IMR-90 (cell line): ENCODE measurements at regions not wholly inside any gene's neighbourhood (a gene's known extent, or its start where the extent isn't known, plus 50 kb on each side); places are given as distances from the start of the nearest gene placed in this dataset.

Experiments
- BHLHE40 ChIP-seq: fragments of 150-350 bp; IDR thresholded peaks from 2 replicates; pipeline ENCODE4 v1.6.1; 2016; ENCODE audit warnings: mild to moderate bottlenecking, low read depth, low read length
- CEBPB ChIP-seq: IDR thresholded peaks from 2 replicates; pipeline ENCODE4 v1.6.1; 2012; ENCODE audit warnings: low read depth, low read length, improper control_type of control experiment
- CHD1 ChIP-seq: IDR thresholded peaks from 2 replicates; pipeline ENCODE4 v1.6.1; 2012; ENCODE audit warnings: low read depth, low read length, improper control_type of control experiment
- FOS ChIP-seq: fragments of 150-350 bp; IDR thresholded peaks from 2 replicates; pipeline ENCODE4 v1.6.1; 2016; ENCODE audit warnings: low read depth, low read length
- MAFK ChIP-seq: IDR thresholded peaks from 2 replicates; pipeline ENCODE4 v1.6.1; 2012; ENCODE audit warnings: low read depth, low read length, improper control_type of control experiment
- NFE2L2 ChIP-seq: fragments of 150-350 bp; IDR thresholded peaks from 2 replicates; pipeline ENCODE4 v1.6.1; 2016; ENCODE audit warnings: low read depth, mild to moderate bottlenecking, low read length
- POLR2A ChIP-seq: IDR thresholded peaks from 2 replicates; pipeline ENCODE4 v1.6.1; 2012; ENCODE audit warnings: mild to moderate bottlenecking, low read depth, low read length
- RAD21 ChIP-seq: IDR thresholded peaks from 2 replicates; pipeline ENCODE4 v1.6.1; 2012; ENCODE audit warnings: low read length, improper control_type of control experiment
- RCOR1 ChIP-seq: IDR thresholded peaks from 2 replicates; pipeline ENCODE4 v1.6.1; 2012; ENCODE audit warnings: mild to moderate bottlenecking, low read length, improper control_type of control experiment; ENCODE audit not compliant: insufficient replicate concordance
- RFX5 ChIP-seq: IDR thresholded peaks from 2 replicates; pipeline ENCODE4 v1.8.0; 2012; ENCODE audit warnings: low read depth, mild to moderate bottlenecking, low read length, moderate library complexity
- SMC3 ChIP-seq: fragments of 150-350 bp; IDR thresholded peaks from 2 replicates; pipeline ENCODE4 v1.6.1; 2016; ENCODE audit warnings: low read depth, mild to moderate bottlenecking, antibody characterized with exemption, low read length, moderate library complexity
- TF ChIP-seq, protein P1 (sequence below): conservative IDR thresholded peaks from 2 replicates; pipeline ENCODE4 v1.5.1; 2012; ENCODE audit warnings: mild to moderate bottlenecking, low read depth, low read length, improper control_type of control experiment
- TF ChIP-seq, protein P2 (sequence below): fragments of 150-350 bp; IDR thresholded peaks from 2 replicates; pipeline ENCODE4 v1.6.1; 2017; ENCODE audit warnings: mild to moderate bottlenecking, antibody characterized with exemption, low read length, low read depth
- TF ChIP-seq, protein P3 (sequence below): fragments of 150-350 bp; IDR thresholded peaks from 2 replicates; pipeline ENCODE4 v1.6.1; 2016; ENCODE audit warnings: low read depth, mild to moderate bottlenecking, low read length, moderate library complexity, borderline replicate concordance

DNA sequence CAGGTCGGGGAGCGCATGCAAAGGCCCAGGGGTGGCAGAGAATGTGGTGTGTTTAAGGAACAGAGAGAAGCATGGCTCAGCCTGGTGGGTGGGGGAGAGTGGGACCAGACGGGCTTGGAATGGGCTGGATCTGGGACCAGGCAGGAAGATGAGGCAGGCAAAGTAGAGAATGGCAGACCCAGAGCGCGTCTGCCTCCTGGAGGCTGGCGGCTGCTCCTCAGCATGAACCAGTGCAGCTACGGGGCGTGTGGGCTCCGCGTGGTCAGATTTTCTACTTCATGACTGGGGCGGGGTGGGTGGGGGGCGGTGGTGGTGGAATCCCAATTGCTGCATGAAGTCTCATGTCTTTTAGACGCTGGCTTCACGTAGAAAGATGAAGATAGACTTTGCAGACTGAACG lies 135.6 kb downstream of the TFAP2C start:
- TF ChIP-seq SMC3 (no peak), FOS (no peak), POLR2A (no peak), RCOR1 (no peak), NFE2L2 (no peak), RAD21 (no peak), BHLHE40 (no peak), CHD1 (no peak), MAFK (no peak), RFX5 (no peak), CEBPB (no peak)
- TF ChIP-seq, protein P1, sequence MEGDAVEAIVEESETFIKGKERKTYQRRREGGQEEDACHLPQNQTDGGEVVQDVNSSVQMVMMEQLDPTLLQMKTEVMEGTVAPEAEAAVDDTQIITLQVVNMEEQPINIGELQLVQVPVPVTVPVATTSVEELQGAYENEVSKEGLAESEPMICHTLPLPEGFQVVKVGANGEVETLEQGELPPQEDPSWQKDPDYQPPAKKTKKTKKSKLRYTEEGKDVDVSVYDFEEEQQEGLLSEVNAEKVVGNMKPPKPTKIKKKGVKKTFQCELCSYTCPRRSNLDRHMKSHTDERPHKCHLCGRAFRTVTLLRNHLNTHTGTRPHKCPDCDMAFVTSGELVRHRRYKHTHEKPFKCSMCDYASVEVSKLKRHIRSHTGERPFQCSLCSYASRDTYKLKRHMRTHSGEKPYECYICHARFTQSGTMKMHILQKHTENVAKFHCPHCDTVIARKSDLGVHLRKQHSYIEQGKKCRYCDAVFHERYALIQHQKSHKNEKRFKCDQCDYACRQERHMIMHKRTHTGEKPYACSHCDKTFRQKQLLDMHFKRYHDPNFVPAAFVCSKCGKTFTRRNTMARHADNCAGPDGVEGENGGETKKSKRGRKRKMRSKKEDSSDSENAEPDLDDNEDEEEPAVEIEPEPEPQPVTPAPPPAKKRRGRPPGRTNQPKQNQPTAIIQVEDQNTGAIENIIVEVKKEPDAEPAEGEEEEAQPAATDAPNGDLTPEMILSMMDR = no peak
- TF ChIP-seq, protein P2, sequence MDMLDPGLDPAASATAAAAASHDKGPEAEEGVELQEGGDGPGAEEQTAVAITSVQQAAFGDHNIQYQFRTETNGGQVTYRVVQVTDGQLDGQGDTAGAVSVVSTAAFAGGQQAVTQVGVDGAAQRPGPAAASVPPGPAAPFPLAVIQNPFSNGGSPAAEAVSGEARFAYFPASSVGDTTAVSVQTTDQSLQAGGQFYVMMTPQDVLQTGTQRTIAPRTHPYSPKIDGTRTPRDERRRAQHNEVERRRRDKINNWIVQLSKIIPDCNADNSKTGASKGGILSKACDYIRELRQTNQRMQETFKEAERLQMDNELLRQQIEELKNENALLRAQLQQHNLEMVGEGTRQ = no peak
- TF ChIP-seq, protein P3, sequence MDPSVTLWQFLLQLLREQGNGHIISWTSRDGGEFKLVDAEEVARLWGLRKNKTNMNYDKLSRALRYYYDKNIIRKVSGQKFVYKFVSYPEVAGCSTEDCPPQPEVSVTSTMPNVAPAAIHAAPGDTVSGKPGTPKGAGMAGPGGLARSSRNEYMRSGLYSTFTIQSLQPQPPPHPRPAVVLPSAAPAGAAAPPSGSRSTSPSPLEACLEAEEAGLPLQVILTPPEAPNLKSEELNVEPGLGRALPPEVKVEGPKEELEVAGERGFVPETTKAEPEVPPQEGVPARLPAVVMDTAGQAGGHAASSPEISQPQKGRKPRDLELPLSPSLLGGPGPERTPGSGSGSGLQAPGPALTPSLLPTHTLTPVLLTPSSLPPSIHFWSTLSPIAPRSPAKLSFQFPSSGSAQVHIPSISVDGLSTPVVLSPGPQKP = no peak
